Choroid plexus epithelial cell (primary cell): ENCODE measurements at regions not wholly inside any gene's neighbourhood (a gene's known extent, or its start where the extent isn't known, plus 50 kb on each side); places are given as distances from the start of the nearest gene placed in this dataset.

Source experiments
- DNase-seq: peaks from one replicate; pipeline ENCODE4 v3.0.0-alpha.2; 2010; ENCODE audit warnings: low read depth
- H3K4me3 ChIP-seq: 2 replicates; pipeline ENCODE4 v1.5.1; 2011; ENCODE audit warnings: low read depth, mild to moderate bottlenecking, control low read depth, low read length, moderate library complexity
- TF ChIP-seq, protein P1 (sequence below): conservative IDR thresholded peaks from 2 replicates; pipeline ENCODE4 v1.5.1; 2011; ENCODE audit warnings: low read depth, mild to moderate bottlenecking, control low read depth, inconsistent platforms, low read length, moderate library complexity

DNA sequence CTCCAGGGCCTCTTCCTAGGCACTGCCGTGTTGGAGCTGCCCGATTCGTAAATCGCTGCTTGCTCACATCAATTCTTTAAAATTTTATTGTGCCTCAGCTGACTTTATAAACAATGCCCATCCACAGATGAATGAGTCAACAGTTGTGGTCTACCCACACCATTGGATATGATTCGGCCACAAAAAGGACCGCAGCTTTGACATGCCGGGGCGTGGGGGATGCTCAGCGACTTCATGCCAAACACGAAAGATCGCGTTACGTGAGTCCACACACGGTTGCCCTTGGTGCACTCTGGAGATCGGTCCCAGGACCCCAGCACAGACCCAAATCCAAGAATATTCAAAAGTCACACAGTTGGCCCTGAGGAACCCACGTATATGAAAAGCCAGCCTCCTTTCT lies 195.7 kb downstream of the CTTN start:
- no peak for DNase-seq
- TF ChIP-seq, protein P1, sequence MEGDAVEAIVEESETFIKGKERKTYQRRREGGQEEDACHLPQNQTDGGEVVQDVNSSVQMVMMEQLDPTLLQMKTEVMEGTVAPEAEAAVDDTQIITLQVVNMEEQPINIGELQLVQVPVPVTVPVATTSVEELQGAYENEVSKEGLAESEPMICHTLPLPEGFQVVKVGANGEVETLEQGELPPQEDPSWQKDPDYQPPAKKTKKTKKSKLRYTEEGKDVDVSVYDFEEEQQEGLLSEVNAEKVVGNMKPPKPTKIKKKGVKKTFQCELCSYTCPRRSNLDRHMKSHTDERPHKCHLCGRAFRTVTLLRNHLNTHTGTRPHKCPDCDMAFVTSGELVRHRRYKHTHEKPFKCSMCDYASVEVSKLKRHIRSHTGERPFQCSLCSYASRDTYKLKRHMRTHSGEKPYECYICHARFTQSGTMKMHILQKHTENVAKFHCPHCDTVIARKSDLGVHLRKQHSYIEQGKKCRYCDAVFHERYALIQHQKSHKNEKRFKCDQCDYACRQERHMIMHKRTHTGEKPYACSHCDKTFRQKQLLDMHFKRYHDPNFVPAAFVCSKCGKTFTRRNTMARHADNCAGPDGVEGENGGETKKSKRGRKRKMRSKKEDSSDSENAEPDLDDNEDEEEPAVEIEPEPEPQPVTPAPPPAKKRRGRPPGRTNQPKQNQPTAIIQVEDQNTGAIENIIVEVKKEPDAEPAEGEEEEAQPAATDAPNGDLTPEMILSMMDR: no peak
- no peak overlapping the region for H3K4me3 ChIP-seq

DNA sequence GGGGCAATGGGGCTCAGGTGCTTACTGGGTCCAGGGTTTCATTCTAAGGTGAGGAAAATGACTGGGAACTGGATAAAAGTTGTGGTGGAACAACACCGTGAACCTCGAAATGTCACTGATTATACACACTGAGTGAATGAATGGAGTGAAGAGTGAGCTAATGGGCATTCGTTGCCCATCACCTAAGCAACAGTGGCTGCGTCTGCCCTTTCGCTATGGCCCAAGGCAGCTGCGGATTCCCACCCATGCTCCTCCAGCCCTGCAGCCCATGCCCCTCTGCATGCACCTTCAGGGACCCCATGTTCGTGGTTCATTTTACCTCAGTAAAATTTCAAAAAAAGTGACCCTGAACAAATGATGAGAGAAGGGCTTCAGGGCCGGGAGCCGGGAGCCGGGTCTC lies 196.3 kb downstream of the CTTN start:
- no peak for DNase-seq
- H3K4me3 ChIP-seq: no peak overlapping the region
- TF ChIP-seq, protein P1: no peak

DNA sequence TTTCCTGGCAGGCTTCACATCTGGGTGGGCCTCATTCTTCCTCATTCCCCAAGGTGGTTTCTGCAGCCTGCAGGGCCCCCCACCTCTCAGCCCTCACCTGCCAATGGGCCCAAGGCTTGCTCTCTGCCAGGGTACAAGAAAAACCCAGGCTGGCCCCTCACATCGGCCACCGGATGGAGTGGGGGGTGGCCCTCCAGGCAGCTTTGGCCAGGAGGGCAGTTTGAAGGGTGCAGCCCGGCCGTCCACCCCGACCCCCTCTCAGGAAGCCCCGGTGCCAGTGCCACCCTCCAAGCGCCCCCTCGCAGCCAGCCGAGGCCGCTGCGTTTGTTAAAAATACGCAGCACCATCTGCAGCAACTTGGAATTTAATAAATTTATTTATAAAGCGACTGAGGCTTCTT lies 196.7 kb downstream of the CTTN start:
- H3K4me3 ChIP-seq: no peak overlapping the region
- DNase-seq: no peak
- TF ChIP-seq, protein P1: no peak

DNA sequence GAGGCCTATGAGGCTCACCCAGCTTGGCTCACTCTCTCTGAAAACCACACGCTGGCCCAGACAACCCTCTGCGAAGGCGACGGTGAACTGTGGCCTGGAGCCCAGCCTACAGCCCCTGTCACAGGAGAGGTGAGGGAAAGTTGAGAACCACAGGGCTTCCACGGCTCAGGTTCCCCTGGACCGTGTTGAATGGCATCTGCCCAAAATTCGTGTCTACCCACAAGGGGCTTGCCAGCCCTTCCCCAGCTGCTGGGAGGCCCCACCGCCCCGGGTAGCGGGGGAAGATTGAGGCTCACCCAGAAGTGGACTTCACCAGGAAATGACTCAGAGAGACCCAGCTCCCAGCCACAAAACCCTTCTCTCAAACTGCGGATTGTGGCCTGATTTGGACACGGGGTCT lies 197.1 kb downstream of the CTTN start:
- no peak for DNase-seq
- TF ChIP-seq, protein P1: no peak
- H3K4me3 ChIP-seq: no peak overlapping the region

DNA sequence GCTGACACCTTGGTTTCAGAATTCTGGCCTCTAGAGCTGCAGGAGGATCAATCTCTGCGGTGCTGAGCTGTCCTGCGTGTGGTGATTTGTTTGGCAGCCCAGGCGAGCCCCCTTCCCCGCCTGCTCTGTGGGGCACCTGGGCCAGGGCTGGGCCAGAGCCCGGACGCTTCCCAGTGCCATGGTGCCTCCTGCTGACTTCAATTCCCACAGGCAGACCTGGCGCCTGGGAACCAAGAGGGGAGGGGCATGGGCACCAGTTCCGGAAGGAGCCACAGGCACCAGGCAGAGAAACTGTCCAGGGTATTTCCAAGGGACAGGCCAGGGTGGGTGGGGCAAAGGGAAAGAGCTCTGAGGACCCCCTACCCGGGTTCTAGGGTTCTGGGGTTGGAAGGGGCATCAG lies 197.8 kb downstream of the CTTN start:
- TF ChIP-seq, protein P1: no peak
- no peak overlapping the region for H3K4me3 ChIP-seq
- no peak for DNase-seq

DNA sequence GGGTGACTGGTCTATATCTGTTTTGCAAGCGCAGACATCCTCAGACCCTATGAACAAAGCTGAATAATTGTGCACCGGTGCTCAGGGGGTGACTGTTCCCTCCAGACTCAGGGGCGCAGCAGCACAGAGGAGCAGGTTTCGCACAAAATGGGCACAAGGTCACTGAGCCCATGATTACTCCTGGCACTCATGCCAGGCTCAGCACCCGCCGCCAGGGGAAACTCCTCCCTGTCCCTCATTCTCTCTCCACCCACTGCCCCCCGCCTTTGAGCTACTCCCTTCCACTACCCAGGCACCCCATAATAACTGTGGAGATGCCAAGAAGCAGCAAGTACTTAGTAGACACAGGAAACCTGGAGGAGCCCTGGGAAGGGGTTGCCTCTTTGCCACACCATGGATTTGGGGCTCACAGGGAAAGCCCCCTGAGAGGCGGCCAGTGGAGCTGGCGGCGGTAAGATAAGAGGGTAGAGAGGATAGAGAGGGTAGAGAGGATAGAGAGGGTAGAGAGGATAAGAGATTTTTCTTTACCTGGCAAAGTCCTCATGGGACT lies 198.8 kb downstream of the CTTN start:
- H3K4me3 ChIP-seq: no peak overlapping the region
- no peak for DNase-seq
- TF ChIP-seq, protein P1: no peak
